ENCODE measurements at regions not wholly inside any gene's neighbourhood (a gene's known extent, or its start where the extent isn't known, plus 50 kb on each side); places are given as distances from the start of the nearest gene placed in this dataset.

DNA sequence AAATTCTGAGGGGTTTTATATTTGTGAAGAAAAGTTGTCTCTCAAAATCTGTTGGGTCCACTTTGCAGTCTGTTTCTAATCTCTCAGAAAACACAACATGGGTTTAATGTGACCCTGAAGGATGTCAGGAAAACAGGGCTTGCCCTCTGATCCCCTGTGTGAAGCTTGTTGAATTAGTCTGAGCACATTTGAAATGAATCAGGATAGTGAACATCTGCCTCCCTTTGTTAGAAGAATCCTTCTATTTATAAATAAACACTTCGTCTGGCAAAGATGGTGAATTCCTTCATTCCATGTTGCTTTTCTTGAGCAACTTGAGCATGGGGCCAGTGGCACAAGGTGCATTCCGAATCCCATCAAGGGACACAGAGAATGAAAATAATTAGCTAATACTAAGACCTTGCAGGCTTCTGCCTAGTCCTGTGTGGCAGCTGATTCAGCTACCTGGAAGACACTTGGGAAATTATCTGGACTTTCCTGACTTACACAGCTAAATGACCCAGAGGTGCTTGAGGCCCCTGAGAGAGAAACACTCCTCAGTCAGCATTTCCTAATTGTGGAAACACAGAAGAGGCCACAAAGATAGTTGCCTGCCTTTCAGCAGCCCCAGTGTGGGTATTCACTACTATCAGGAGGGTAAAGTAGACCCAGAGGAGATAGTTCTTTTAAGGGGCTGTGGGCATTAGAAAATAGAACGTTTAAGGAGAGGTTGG is 305.5 kb downstream of the C7orf25 start:
- no peak overlapping the region for H3K27ac ChIP-seq (ENCODE audit: low read depth, low read length)
- 34 to 61% (median 52%) methylated on average over 3 of the region's 3 CpGs for WGBS, 3 donors

DNA sequence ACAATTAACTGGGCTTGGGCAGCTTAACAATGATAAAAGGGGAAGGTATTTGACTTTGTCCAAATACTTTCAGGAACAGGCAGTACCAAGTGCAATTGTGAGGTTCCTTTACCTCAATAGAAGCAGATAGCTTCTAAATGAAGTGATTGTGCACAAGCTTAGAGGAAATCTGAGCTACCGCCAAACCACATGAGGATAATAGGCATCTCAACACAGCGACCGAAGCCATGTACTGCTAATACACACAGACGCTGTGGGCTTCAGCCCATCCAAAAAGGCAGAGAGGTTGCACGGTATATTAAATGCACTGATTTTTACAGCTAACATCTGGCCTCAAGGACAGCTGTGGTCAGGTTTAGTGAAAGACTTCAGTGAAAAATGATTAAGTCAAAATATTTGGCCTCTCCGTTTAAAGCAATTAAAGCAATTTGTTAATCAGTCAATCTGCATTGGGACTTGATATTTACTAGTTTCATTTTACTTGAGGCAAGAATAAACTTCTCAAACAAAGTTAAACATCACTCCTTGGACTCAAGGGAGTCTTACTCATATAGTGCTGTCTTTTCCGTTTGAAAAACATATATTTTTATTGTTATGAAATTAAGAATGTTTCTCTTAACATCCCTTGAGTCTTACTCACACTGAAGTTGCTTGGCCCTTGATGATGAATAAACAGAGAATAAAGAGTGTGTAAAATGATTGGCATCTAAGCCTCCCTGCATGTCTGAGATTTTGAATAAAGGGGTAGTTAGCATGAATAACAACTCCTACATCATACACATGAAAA is 306.3 kb downstream of the C7orf25 start:
- 52 to 64% (median 55%) methylated on average over 7 of the region's 7 CpGs for WGBS, 3 donors
- H3K27ac ChIP-seq (ENCODE audit: low read depth, low read length) = no peak overlapping the region

DNA sequence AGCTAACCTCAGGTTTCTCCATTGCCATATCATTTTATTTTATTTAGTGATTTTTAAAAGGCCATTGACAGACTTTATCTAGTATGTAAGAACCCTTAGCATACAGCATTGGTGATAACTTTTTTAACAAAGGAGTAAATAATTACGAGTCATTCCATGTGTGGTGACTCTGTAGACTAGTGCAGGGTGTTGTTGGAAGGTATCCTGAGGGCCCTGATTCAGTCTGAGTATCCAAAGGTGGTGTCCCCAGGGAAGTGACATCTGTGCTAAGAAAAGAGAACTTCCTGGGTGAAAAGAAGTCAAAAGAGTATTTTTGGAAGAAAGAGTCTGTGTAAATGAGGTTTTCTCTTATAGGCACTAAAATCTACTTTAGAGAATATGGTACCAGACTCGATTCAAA is 308.4 kb downstream of the C7orf25 start:
- WGBS, 3 donors = 55 to 79% (median 76%) methylated on average over 2 of the region's 2 CpGs
- H3K27ac ChIP-seq (ENCODE audit: low read depth, low read length) = no peak overlapping the region

DNA sequence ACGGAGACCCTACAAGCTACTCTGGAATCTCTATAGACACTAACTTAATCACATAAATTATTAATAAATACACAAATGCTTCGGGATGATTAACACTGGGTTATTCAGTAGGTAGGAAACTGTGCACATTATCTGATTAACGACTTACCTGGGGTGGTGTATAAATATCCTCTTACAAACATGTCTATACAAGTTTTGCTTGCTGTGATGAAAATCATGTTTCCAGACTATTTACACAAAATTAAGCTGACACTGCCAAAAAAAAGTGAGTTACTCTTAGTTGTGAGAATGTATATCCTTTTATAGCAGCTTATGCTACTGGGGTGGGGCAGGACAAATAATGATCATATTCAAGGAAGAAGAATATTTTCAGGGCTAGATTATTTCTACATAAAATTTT is 314.6 kb downstream of the C7orf25 start:
- 59 to 86% (median 83%) methylated on average over 3 of the region's 3 CpGs for WGBS, 3 donors
- no peak overlapping the region for H3K27ac ChIP-seq (ENCODE audit: low read depth, low read length)

DNA sequence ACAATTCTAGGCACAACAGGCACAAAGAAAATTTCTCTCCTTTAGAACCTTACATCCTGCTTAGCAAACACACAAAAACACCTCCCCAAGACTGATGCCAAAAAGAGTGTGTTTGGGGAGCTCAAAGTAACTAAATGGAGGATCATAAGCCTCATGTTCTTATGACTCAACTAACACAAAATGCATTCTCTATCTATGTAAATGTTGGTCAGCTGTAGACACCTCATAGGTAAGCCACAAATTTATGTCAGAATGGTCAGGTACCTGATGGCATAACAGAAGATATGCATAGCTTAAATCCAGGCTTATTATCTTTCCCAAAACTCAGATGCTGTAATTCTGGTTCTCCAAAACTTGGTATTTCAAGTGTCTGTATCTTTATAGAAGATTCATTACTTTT is 315.1 kb downstream of the C7orf25 start:
- no peak overlapping the region for H3K27ac ChIP-seq (ENCODE audit: low read depth, low read length)

DNA sequence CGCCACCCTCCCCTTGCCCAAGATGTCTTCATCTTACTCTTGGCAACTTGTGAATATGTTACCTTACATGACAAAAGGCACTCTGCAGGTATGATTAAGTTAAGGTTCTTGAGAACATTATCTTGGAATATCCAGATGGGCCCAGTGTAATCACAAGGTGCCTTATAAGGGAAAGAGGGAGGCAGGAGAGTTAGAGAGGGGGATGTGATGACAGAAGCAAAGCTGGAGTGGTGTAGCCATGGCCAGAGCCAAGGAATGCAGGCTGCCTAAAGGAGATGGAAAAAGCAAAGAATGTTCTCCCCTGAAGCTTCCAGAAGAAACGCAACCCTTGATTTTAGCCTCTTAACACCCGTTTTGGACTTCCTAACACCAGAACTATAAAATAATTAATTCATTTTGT is 318.0 kb downstream of the C7orf25 start:
- no peak overlapping the region for H3K27ac ChIP-seq (ENCODE audit: low read depth, low read length)
- WGBS, 3 donors = 76 to 95% (median 91%) methylated on average over 3 of the region's 3 CpGs

DNA sequence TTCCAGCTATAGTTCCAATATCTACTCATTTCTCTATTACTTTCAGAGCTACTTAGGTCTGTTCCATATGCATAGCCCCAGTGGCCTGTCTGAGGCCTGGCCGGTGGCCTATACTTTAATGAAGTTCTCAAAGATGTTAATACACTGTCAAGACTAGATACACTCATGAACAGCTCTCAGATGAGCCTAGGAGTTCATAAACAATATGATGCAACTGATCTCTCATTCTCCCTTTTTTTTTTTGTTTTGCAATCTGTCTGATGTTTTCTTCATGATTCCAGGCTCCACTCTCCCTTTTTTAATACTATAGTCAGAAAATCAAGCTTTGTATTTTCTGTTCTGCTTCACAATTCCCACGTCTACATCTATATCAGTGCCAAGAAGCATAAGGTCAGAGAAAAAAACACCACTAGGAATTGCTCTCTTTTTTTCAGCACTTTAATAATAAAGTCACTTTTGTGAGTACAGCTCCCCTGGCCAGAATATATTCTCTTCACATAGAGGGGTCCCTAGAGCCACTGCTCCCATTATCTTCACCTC is 321.0 kb downstream of the C7orf25 start:
- WGBS, 3 donors = 39 to 48% (median 46%) methylated on average over 2 of the region's 2 CpGs
- no peak overlapping the region for H3K27ac ChIP-seq (ENCODE audit: low read depth, low read length)

DNA sequence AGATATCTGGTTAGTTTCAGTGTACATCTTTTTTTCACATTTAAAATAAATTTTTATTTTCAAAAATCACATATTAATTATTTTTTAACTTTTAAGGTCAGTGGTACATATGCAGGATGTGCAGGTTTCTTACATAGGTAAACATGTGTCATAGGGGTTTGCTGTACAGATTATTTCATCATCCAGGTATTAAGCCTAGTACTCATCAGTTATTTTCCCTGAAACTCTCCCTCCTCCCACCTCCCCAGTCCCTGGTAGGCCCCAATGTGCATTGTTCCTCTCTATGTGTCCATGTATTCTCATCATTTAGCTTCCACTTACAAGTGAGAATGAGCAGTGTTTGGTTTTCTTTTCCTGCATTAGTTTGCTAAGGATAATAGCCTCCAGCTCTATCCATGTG is 323.0 kb downstream of the C7orf25 start:
- H3K27ac ChIP-seq (ENCODE audit: low read depth, low read length) = no peak overlapping the region

DNA sequence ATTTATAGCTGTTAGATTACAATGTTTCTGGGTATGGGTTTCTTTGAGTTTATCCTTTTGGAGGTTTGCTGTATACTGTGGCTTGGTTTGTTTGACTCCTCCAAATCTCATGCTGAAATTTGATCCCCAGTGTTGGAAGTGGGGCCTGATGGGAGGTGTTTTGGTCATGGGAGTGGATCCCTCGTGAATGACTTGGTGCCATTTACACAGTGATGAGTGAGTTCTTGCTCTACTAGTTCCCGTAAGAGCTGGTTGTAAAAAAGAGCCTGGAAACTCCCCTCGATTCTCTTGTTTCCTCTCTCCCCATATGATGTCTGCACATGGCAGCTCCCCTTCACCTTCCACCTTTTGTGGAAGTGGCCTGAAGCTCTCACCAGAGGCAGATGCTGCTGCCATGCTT is 324.1 kb downstream of the C7orf25 start:
- 65 to 73% (median 69%) methylated on average over 3 of the region's 3 CpGs for WGBS, 3 donors
- H3K27ac ChIP-seq (ENCODE audit: low read depth, low read length) = no peak overlapping the region

DNA sequence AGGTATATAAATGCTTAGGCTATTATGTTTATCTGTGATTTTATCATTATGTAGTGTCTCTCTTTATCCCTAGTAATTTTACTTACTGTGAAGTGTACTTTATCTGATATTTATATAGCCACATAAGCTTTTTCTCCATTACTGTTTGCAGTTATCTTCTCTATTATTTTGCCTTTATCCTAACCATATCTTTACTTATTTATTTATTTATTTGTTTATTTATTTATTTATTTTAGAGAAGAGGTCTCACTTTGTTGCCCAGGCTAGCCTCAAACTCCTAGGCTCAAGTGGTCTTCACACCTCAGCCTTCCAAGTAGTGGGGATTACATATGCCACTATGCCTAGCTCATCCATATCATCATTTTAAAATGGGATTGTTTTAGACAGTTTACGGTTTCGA is 331.8 kb downstream of the C7orf25 start:
- WGBS, 3 donors = 80 to 97% (median 97%) methylated on average over 2 of the region's 2 CpGs
- no peak overlapping the region for H3K27ac ChIP-seq (ENCODE audit: low read depth, low read length)

DNA sequence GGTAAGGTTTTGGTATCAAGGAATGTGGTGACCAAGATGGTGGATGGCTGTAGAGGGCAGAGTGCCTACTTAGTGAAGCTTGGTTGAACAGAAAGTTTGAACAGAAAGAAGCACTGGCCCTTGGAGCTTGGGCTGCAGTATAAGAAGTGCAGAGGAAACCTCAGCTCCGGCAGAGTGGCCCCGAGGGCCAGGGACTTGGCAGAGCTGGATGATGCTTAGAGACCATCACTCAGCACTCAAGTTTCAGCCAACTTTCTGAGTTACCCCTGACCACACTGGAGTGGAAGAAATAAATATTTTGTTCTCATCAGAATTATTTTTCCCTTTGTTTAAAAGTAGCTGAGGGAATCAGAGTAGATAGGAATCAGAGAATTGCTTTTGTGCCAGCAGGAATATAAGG is 336.7 kb downstream of the C7orf25 start:
- WGBS, 3 donors = 37 to 58% (median 39%) methylated on average over 2 of the region's 2 CpGs
- no peak overlapping the region for H3K27ac ChIP-seq (ENCODE audit: low read depth, low read length)

DNA sequence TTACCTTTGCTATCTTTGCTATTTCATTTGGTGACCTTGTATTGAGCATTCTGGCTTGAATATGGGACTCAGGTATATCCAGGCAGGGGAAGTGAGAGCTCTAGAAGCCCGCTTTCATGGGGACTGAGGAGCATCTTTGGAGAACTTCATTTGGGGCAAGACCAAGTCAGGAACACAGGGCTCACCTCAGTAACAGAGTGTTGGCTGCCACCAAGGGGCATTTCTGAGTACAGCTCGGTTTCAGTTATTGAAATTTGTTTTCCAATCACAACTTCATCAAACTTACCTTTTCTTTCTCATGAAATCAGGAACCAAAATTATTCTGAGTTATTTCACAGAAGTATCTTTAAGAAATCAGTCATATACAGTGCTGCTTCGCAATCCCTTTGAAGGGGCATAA is 337.2 kb downstream of the C7orf25 start:
- WGBS, 3 donors = 66 to 86% (median 78%) methylated on average over 3 of the region's 3 CpGs
- no peak overlapping the region for H3K27ac ChIP-seq (ENCODE audit: low read depth, low read length)

DNA sequence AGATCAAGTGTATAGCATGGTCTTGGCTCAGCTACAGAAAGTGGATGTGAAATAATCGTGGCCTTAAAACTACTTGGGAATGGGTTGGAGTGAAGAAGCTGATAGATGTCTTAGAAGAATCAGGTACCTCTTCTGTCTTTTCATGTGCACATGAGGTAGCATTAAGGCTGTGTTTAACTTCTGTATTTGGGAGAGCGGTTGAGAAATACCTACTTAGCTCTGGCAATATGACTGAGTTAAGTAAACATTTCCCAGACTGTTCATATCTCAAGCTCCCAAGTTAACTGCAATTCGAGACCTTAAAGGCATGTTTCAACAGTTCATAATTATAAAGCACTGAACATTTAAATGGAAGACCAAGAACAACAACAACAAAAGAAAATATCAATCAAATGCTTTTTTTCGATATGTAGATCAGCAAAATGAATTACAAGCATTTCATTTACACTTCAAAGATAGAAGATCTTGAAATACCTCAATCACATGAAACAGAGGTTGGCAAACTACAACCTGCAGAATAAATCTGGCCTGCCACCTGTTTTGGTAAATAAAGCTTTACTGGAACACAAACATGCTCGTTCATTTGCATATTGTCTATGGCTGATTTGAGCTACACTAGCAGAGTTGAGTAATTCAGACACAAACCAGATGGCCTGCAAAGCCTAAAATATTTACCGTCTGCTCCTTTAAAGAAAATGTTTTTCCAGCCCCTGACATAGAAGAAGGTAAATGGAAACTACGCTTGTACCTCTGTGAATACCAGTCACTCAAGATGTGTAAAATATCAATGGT is 337.1 kb upstream of the GLI3 start:
- WGBS, 3 donors = 42 to 59% (median 55%) methylated on average over 7 of the region's 7 CpGs
- no peak overlapping the region for H3K27ac ChIP-seq (ENCODE audit: low read depth, low read length)

DNA sequence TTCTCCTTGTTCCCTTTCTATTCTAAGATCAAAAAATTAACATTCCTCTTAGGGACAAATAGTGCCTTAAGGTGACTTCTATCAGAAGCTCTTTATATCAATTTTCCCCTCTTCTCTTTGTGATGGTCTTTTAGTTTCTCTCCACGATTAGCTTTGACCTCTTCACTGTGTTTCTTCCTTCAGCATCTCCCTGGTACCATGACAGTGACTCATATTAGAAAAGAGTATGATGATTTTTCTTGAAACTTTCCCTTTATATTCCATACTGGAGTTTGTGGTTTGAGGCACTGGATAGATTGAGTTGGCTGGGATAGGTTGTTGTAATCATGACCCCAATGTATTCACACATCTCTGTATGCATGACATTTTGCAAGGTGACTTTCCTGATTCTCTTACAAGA is 335.6 kb upstream of the GLI3 start:
- H3K27ac ChIP-seq (ENCODE audit: low read depth, low read length) = no peak overlapping the region
- 30 to 67% (median 62%) methylated on average over 1 of the region's 1 CpG for whole genome bisulfite sequencing, 3 donors

DNA sequence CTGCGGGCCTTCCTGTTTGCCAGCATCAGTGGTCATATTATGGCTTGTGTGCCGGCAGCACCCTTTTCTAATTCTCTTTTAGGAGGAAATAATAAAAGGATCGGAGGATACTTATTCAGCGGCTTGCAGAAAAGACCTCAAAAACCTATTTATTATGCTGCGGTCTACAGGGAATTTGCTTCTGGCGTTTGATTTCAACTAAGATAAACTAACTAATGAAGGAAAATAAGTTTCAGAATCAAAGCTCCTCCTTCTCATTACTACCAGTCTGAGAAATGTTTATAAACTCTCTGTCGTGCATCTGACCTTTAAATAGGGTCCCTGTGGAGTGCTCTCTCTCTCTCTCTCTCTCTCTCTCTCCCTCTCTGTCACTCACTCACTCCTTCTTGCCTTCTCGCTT is 335.0 kb upstream of the GLI3 start:
- WGBS, 3 donors = 61 to 71% (median 64%) methylated on average over 8 of the region's 8 CpGs
- H3K27ac ChIP-seq (ENCODE audit: low read depth, low read length) = no peak overlapping the region

DNA sequence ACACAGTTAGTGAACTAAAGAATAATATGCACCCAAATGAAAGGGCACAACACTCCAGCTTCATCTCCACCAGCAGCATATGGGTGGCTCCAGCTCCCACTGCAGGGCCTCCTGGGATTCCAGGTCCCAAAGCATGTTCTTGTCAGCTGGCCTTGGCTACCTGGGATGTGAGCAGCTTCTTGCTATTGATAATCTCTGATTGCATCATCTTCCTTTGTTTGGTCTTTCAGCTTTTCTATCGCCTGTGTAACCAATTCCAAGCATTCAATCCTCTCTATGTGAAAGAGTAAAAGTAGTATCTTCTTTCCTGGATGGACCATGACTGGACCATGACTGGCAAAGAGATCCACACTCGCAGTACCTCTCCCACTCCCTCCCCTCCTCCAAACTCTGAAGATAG is 333.9 kb upstream of the GLI3 start:
- WGBS, 3 donors = 56 to 85% (median 81%) methylated on average over 2 of the region's 2 CpGs
- no peak overlapping the region for H3K27ac ChIP-seq (ENCODE audit: low read depth, low read length)

DNA sequence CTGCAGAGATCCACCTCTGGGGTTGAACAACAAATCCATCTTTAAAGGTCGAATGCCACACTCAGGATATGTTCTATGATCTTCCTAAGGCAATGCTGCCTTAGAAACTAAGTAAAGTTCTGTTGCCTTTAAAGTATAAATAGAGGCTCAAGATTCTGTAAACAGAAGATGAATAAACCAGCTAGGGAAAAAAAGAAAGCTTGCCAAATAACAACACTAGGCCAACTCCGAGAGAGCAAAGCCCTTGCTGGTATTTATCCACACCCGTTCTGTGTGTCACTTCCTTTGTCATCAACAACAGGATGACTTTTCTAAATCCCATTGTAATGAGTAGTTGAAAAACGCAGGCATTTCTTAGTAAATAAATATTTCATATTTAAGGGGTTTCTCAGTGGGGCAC is 330.0 kb upstream of the GLI3 start:
- WGBS, 3 donors = 27 to 56% (median 54%) methylated on average over 4 of the region's 4 CpGs
- no peak overlapping the region for H3K27ac ChIP-seq (ENCODE audit: low read depth, low read length)

DNA sequence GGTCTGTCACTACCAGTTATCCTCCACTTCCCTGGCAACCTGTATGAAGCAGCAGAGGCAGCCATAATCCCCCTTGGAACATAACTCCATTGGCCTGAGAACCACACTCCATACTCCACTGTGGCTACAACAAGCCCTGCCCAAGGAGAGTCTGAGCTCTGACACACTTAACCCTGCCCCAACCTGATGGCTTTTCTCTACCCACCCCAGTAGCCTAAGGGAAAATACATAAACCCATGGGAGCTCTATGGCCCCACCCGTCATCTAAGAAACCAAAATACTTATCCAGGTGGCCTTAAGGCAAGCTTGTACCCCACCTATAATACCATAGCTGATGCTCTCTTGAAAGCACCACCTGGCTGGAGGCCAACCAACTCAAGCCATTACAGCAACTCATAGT is 324.8 kb upstream of the GLI3 start:
- H3K27ac ChIP-seq (ENCODE audit: low read depth, low read length) = no peak overlapping the region
- WGBS, 3 donors = 78 to 98% (median 88%) methylated on average over 1 of the region's 1 CpG

DNA sequence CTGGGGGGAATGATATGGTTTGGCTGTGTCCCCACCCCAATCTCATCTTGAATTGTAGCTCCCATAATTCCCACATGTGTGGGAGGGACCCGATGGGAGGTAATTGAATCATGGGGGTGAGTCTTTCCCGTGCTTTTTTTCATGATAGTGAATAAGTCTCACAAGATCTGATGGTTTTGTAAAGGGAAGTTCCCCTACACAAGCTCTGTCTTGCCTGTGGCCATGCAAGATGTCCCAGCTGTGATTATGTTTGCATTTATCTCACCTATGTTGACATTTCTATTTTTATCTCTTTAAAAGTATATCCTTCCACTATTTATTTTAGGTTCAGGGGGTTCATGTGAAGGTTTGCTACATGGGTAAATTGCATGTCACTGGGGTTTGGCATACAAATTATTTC is 323.9 kb upstream of the GLI3 start:
- 79 to 91% (median 85%) methylated on average over 2 of the region's 2 CpGs for WGBS, 3 donors
- no peak overlapping the region for H3K27ac ChIP-seq (ENCODE audit: low read depth, low read length)
